ENCODE measurements at regions not wholly inside any gene's neighbourhood (a gene's known extent, or its start where the extent isn't known, plus 50 kb on each side); places are given as distances from the start of the nearest gene placed in this dataset.

GRCh38 chr6:51098246-51098645, 279.6 kb downstream of the TFAP2B start:
- DNase-seq = no peak

DNA sequence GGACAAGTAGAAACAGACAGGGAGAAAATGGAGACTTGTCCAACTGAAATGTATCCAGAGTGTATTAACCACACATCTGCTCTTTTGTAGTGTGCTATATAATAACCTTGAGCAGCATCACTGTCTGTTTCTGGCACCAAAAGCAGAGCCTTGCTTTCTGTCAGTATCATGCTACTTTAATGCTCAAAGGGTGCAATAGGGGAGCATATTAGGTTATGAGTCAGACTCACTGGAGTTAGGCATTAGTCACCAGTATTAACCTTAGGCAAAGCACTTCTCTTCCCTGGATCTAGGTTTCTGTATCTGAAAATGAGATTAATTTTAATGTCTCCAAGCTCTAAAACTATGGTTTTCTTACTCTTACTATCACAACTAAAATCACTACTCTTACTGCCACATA, 280.1 kb downstream of the TFAP2B start:
- Histone ChIP-seq H3K27me3 (ENCODE audit: low read depth) (no peaks in the 10 kb centered on the region), H3K36me3 (no peaks in the 10 kb centered on the region), H3K4me1 (no peaks in the 10 kb centered on the region), H3K27ac (replicated peaks) (no peak overlapping the region), H3K4me3 (no peak overlapping the region), H3K9me3 (replicated peaks) (no peaks in the 10 kb centered on the region)
- no peak for TF ChIP-seq CTCF (IDR thresholded peaks at IDR 0.05; ENCODE audit: borderline replicate concordance)
- DNase-seq = no peak
- intact Hi-C loops (cut with micrococcal nuclease) = no loop called here

More at GRCh38 chr6:51098246-51098645, 279.6 kb downstream of the TFAP2B start:
- Histone ChIP-seq H3K27me3 (ENCODE audit: low read depth) (no peaks in the 10 kb centered on the region), H3K27ac (replicated peaks) (no peak overlapping the region), H3K9me3 (replicated peaks) (no peaks in the 10 kb centered on the region), H3K36me3 (no peaks in the 10 kb centered on the region), H3K4me3 (no peak overlapping the region), H3K4me1 (no peaks in the 10 kb centered on the region)
- intact Hi-C loops (cut with micrococcal nuclease) = no loop called here
- TF ChIP-seq CTCF (IDR thresholded peaks at IDR 0.05; ENCODE audit: borderline replicate concordance) = no peak

- intact Hi-C loops (cut with micrococcal nuclease) = no loop called here
- Histone ChIP-seq H3K4me1 (no peaks in the 10 kb centered on the region), H3K27ac (replicated peaks) (no peak overlapping the region), H3K36me3 (no peaks in the 10 kb centered on the region), H3K9me3 (replicated peaks) (no peaks in the 10 kb centered on the region), H3K27me3 (ENCODE audit: low read depth) (no peaks in the 10 kb centered on the region), H3K4me3 (no peak overlapping the region)
- DNase-seq = no peak
- no peak for TF ChIP-seq CTCF (IDR thresholded peaks at IDR 0.05; ENCODE audit: borderline replicate concordance)
These were observed 280.5 kb downstream of the TFAP2B start for GRCh38 chr6:51099201-51099600.

DNA sequence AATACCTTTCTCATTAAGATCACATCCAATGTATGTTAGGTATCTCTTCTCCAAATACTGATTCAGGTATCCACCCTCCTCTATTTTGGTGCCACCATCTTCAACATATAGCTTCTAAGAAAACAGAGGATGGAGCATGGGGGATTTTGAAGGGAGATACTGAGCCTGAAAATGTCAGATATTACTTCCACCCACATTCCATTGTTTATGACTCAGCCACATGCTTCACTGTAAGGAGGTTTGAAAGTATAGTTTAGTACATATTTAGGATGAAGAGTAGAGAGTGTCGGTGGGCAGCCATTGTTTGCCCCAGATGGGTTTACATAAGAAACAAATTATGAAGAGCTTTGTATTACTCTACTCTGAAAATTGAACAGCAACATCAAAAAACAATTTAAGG, 286.7 kb downstream of the TFAP2B start:
- Histone ChIP-seq H3K4me1 (no peaks in the 10 kb centered on the region), H3K36me3 (no peaks in the 10 kb centered on the region), H3K27ac (replicated peaks) (no peak overlapping the region), H3K9me3 (replicated peaks) (peaks cover 6% of the 10 kb centered on the region), H3K27me3 (ENCODE audit: low read depth) (no peaks in the 10 kb centered on the region), H3K4me3 (no peak overlapping the region)
- intact Hi-C loops (cut with micrococcal nuclease) = no loop called here
- no peak for TF ChIP-seq CTCF (IDR thresholded peaks at IDR 0.05; ENCODE audit: borderline replicate concordance)
- no peak for DNase-seq

DNA sequence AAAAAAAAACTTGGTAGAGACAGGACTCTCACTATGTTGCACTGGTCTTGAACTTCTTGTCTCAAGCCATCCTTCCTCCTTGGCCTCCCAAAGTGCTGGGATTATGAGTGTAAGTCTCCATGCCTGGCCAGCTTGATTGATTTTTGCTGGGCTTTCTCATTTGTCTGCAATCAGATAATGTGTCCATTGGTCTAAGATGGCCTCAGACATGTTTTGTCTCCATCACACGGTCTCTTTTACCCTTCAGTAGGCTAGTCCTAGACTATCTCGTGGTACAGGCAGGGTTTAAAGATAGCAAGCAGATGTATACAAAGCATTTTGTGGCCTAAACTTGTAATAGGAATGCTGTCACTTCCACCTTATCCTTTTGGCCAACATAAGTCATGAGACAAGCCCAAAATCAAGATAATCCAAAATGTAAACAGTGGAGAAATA, 289.1 kb downstream of the TFAP2B start:
- Histone ChIP-seq H3K9me3 (replicated peaks) (peaks cover 6% of the 10 kb centered on the region), H3K4me1 (no peaks in the 10 kb centered on the region), H3K36me3 (no peaks in the 10 kb centered on the region), H3K27me3 (ENCODE audit: low read depth) (no peaks in the 10 kb centered on the region), H3K27ac (replicated peaks) (no peak overlapping the region), H3K4me3 (no peak overlapping the region)
- intact Hi-C loops (cut with micrococcal nuclease) = no loop called here
- DNase-seq = no peak
- TF ChIP-seq CTCF (IDR thresholded peaks at IDR 0.05; ENCODE audit: borderline replicate concordance) = no peak
